Natural killer cell (primary cell): ENCODE measurements at regions not wholly inside any gene's neighbourhood (a gene's known extent, or its start where the extent isn't known, plus 50 kb on each side); places are given as distances from the start of the nearest gene placed in this dataset.

Experiments
- ATAC-seq, 3 donors: fragments of 150-1000 bp in 2 of 3; fragments of 200-7000 bp in 1 of 3; cut with Tn5 transposase; 1 replicate in 1 of 3; 2 replicates in 2 of 3; pipeline ENCODE4 v1.10.0; 2021; ENCODE audit warnings: mild to moderate bottlenecking in 2 of 3, moderate library complexity in 2 of 3
- DNase-seq, 2 donors: peaks; one replicate each; pipeline versions ENCODE4 v3.0.0 to v3.0.0-alpha.2; 2013 to 2021; ENCODE audit warnings: mixed read lengths in 1 of 2
- H3K27ac ChIP-seq: one replicate; pipeline ENCODE4 v1.5.1; 2013; ENCODE audit warnings: mild to moderate bottlenecking, low read length
- H3K27me3 ChIP-seq: one replicate; pipeline ENCODE4 v1.6.1; 2013; ENCODE audit warnings: low read length; ENCODE audit not compliant: control insufficient read depth, insufficient read depth
- H3K36me3 ChIP-seq: one replicate; pipeline ENCODE4 v1.6.1; 2013; ENCODE audit warnings: low read length; ENCODE audit not compliant: control insufficient read depth, insufficient read depth
- H3K4me1 ChIP-seq: one replicate; pipeline ENCODE4 v1.6.1; 2013; ENCODE audit warnings: low read length; ENCODE audit not compliant: control insufficient read depth, insufficient read depth
- H3K4me3 ChIP-seq: one replicate; pipeline ENCODE4 v1.5.1; 2013; ENCODE audit warnings: low read length
- H3K9me3 ChIP-seq: one replicate; pipeline ENCODE4 v1.6.1; 2013; ENCODE audit warnings: low read length; ENCODE audit not compliant: control insufficient read depth, insufficient read depth
- H3K27ac Mint-ChIP-seq, 2 donors: one replicate each; pipeline ENCODE4 v1.8.0; 2022; ENCODE audit warnings: mild to moderate bottlenecking in 2 of 2, mixed read lengths in 2 of 2, moderate library complexity in 1 of 2
- H3K27me3 Mint-ChIP-seq, 2 donors: one replicate each; pipeline ENCODE4 v1.8.0; 2022; ENCODE audit warnings: low read depth in 2 of 2, mixed read lengths in 2 of 2
- H3K36me3 Mint-ChIP-seq: one replicate; pipeline ENCODE4 v1.8.0; 2022; ENCODE audit warnings: mixed read lengths
- H3K4me1 Mint-ChIP-seq, 2 donors: one replicate each; pipeline ENCODE4 v1.8.0; 2022; ENCODE audit warnings: mixed read lengths in 2 of 2
- H3K4me3 Mint-ChIP-seq: one replicate; pipeline ENCODE4 v1.8.0; 2022; ENCODE audit warnings: mild to moderate bottlenecking, moderate library complexity, mixed read lengths
- H3K9me3 Mint-ChIP-seq, 2 donors: one replicate each; pipeline ENCODE4 v1.8.0; 2022; ENCODE audit warnings: mixed read lengths in 2 of 2
- CTCF ChIP-seq: fragments of 200-600 bp; IDR thresholded peaks from one replicate; pipeline ENCODE4 v1.8.0; 2022; ENCODE audit warnings: antibody characterized with exemption
- WGBS: methylation state at CpG from one replicate; pipeline ENCODE4 v1.1.7; 2013; ENCODE audit warnings: missing lambda C conversion rate; ENCODE audit not compliant: insufficient coverage; 5-methylcytosine and 5-hydroxymethylcytosine counted together
- intact Hi-C: fragments of 100-400 bp; cut with micrococcal nuclease; formaldehyde crosslinking; loops from one replicate; pipeline ENCODE4 v1.14.2; 2022

- no peak overlapping the region for H3K27ac ChIP-seq
- H3K9me3 Mint-ChIP-seq, result peaks cover 4 to 10% of the 10 kb centered on the region in 2 donors
- no peak for TF ChIP-seq CTCF
- no peaks in the 10 kb centered on the region for H3K4me1 Mint-ChIP-seq
- WGBS, result no CpG with 5 or more reads among the region's 3 CpGs
- no peak overlapping the region for H3K27ac Mint-ChIP-seq
- DNase-seq, result no peak
- no peaks in the 10 kb centered on the region for H3K36me3 Mint-ChIP-seq
- ATAC-seq, result no peak
- H3K27me3 Mint-ChIP-seq, result no peaks in the 10 kb centered on the region
- H3K4me3 Mint-ChIP-seq, result no peak overlapping the region
- no peak overlapping the region for H3K4me3 ChIP-seq
- no peaks in the 10 kb centered on the region for H3K27me3 ChIP-seq
- no peaks in the 10 kb centered on the region for H3K36me3 ChIP-seq
- intact Hi-C loops, result no loop called here
- H3K4me1 ChIP-seq, result no peaks in the 10 kb centered on the region
- H3K9me3 ChIP-seq, result no peaks in the 10 kb centered on the region
Measured at GRCh38 chr14:41960281-41960680, 353.6 kb downstream of the LRFN5 start.

- ATAC-seq (no peak), DNase-seq (no peak)
- H3K36me3 Mint-ChIP-seq, result no peaks in the 10 kb centered on the region
- H3K4me1 Mint-ChIP-seq, result no peaks in the 10 kb centered on the region
- intact Hi-C loops, result no loop called here
- no peaks in the 10 kb centered on the region for H3K27me3 Mint-ChIP-seq
- WGBS, result no CpG with 5 or more reads among the region's 1 CpG
- no peak overlapping the region for H3K4me3 ChIP-seq
- no peaks in the 10 kb centered on the region for H3K4me1 ChIP-seq
- no peaks in the 10 kb centered on the region for H3K9me3 ChIP-seq
- H3K9me3 Mint-ChIP-seq, result peaks cover 0 to 12% of the 10 kb centered on the region in 2 donors
- no peaks in the 10 kb centered on the region for H3K27me3 ChIP-seq
- no peak overlapping the region for H3K4me3 Mint-ChIP-seq
- no peak overlapping the region for H3K27ac Mint-ChIP-seq
- TF ChIP-seq CTCF, result no peak
- H3K27ac ChIP-seq, result no peak overlapping the region
- no peaks in the 10 kb centered on the region for H3K36me3 ChIP-seq
Measured at GRCh38 chr14:41957459-41957858, 350.8 kb downstream of the LRFN5 start.
